Activated T-cell treated with anti-CD3 and anti-CD28 coated beads for 4 hours (primary cell): ENCODE measurements at regions not wholly inside any gene's neighbourhood (a gene's known extent, or its start where the extent isn't known, plus 50 kb on each side); places are given as distances from the start of the nearest gene placed in this dataset.
"Not testable (repeated sequence)": the region's sequence is repeated elsewhere in the genome, so short reads cannot be mapped to it uniquely, and the experiment has no call there.

Experiments used
- DNase-seq: peaks from one replicate; pipeline ENCODE4 v3.0.0-alpha.2; 2020

GRCh38 chr1:112855152-112855828 is 100.7 kb downstream of the SLC16A1 start:
- DNase-seq: no peak

GRCh38 chr1:112854368-112854984 is 101.5 kb downstream of the SLC16A1 start:
- not testable (repeated sequence) for DNase-seq

GRCh38 chr1:112853915-112854314 is 102.1 kb downstream of the SLC16A1 start:
- not testable (repeated sequence) for DNase-seq

GRCh38 chr1:112852934-112853333 is 103.1 kb downstream of the SLC16A1 start:
- DNase-seq: no peak

- no peak for DNase-seq
Observed at GRCh38 chr1:112852276-112852675, 103.7 kb downstream of the SLC16A1 start.

GRCh38 chr1:112850034-112850757 is 105.8 kb downstream of the SLC16A1 start:
- no peak for DNase-seq

- no peak for DNase-seq
Observed at GRCh38 chr1:112849425-112850033, 106.5 kb downstream of the SLC16A1 start.

GRCh38 chr1:112841825-112842224 is 114.2 kb downstream of the SLC16A1 start:
- no peak for DNase-seq

GRCh38 chr1:112840631-112841624 is 115.1 kb downstream of the SLC16A1 start:
- DNase-seq: no peak

GRCh38 chr1:112836642-112837041 is 119.4 kb downstream of the SLC16A1 start:
- no peak for DNase-seq

GRCh38 chr1:112833806-112834205 is 118.7 kb upstream of the PPM1J start:
- no peak for DNase-seq

GRCh38 chr1:112832259-112832658 is 117.1 kb upstream of the PPM1J start:
- DNase-seq: not testable (repeated sequence)

GRCh38 chr1:112829691-112830090 is 114.6 kb upstream of the PPM1J start:
- not testable (repeated sequence) for DNase-seq

- DNase-seq: no peak
Observed at GRCh38 chr1:112828716-112829115, 113.6 kb upstream of the PPM1J start.

- not testable (repeated sequence) for DNase-seq
Observed at GRCh38 chr1:112827391-112827790, 112.3 kb upstream of the PPM1J start.

GRCh38 chr1:112826217-112826944 is 111.2 kb upstream of the PPM1J start:
- no peak for DNase-seq

- DNase-seq: not testable (repeated sequence)
Observed at GRCh38 chr1:112825563-112826216, 110.6 kb upstream of the PPM1J start.

- not testable (repeated sequence) for DNase-seq
Observed at GRCh38 chr1:112825075-112825474, 109.9 kb upstream of the PPM1J start.

GRCh38 chr1:112821307-112822063 is 106.4 kb upstream of the PPM1J start:
- not testable (repeated sequence) for DNase-seq
